SH-SY5Y (cell line): ENCODE measurements at regions not wholly inside any gene's neighbourhood (a gene's known extent, or its start where the extent isn't known, plus 50 kb on each side); places are given as distances from the start of the nearest gene placed in this dataset.

Experiments
- GATA2 ChIP-seq: IDR thresholded peaks from 2 replicates; pipeline ENCODE4 v1.6.1; 2011; ENCODE audit warnings: mild to moderate bottlenecking, low read depth, low read length
- GATA3 ChIP-seq: IDR thresholded peaks from 2 replicates; pipeline ENCODE4 v1.6.1; 2011; ENCODE audit warnings: low read depth, mild to moderate bottlenecking, low read length, moderate library complexity

DNA sequence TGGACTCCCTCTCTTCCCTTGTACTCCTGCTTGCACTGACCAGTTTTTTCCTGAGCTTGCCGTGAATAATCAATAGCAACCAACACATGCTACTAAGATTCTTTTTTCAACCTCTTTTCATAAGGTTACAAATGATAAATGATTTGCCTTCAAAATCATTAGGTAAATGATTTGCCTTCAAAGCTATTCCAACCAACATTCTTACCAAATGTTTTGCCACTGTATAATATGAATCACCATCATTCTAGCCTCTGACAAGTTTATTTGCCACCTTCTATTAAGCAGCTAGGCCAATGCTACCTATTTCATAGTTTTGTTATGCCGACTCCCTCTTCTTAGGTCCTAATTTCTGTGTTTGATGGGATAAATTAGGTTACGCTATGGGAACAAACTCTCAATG lies 385.1 kb downstream of the DTWD2 start:
- TF ChIP-seq GATA3 (no peak), GATA2 (no peak)
